ENCODE measurements at regions not wholly inside any gene's neighbourhood (a gene's known extent, or its start where the extent isn't known, plus 50 kb on each side); places are given as distances from the start of the nearest gene placed in this dataset.

DNA sequence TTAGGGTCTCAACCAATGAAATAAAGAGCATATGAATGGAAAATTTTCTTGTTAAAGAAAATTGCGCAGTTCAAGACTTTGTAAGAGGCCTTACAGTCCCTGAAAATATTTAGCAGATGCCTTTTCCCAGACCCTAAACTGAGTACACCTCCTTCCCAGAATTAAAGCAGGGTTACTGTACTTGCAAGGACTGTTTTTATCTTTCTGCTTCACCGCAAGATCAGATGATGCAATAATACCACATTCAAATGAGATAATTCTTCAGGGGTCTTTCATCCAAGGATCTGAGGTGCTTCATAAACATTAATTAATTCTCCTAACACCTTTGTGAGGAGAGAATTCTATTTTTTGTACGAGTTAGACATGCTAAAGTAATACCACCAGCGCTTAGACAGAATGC is 1071.8 kb upstream of the PIK3C3 start:
- Mint-ChIP-seq H3K4me1 (no peaks in the 10 kb centered on the region), H3K36me3 (no peaks in the 10 kb centered on the region), H3K27ac (no peak overlapping the region), H3K27me3 (no peaks in the 10 kb centered on the region), H3K9me3 (peaks cover 5 to 19% (median 8%) of the 10 kb centered on the region in 5 donors), H3K4me3 (no peak overlapping the region)
- H3K36me3 ChIP-seq (ENCODE audit: insufficient read depth, low read length), result no peaks in the 10 kb centered on the region
- H3K4me1 ChIP-seq (ENCODE audit: insufficient read depth, low read length), result no peaks in the 10 kb centered on the region
- ChIA-PET CTCF (no interaction called here), POLR2A (no interaction called here)
- H3K27ac ChIP-seq (ENCODE audit: low read depth, low read length), result no peak overlapping the region
- DNase-seq, result no peak
- no peaks in the 10 kb centered on the region for H3K9me3 ChIP-seq (ENCODE audit: low read length)
- H3K4me3 ChIP-seq (ENCODE audit: low read length), result no peak overlapping the region
- H3K27me3 ChIP-seq (ENCODE audit: insufficient read depth, low read length, poor library complexity, severe bottlenecking), result no peaks in the 10 kb centered on the region

GRCh38 chr18:40882468-40882867 is 1072.6 kb upstream of the PIK3C3 start:
- H3K27me3 Mint-ChIP-seq, result no peaks in the 10 kb centered on the region
- ChIA-PET POLR2A (no interaction called here), CTCF (no interaction called here)
- peaks cover 5 to 27% (median 12%) of the 10 kb centered on the region in 5 donors for H3K9me3 Mint-ChIP-seq
- no peaks in the 10 kb centered on the region for H3K9me3 ChIP-seq (ENCODE audit: low read length)
- H3K27ac Mint-ChIP-seq, result no peak overlapping the region
- H3K36me3 ChIP-seq (ENCODE audit: insufficient read depth, low read length), result no peaks in the 10 kb centered on the region
- no peaks in the 10 kb centered on the region for H3K4me1 ChIP-seq (ENCODE audit: insufficient read depth, low read length)
- no peak overlapping the region for H3K4me3 ChIP-seq (ENCODE audit: low read length)
- H3K4me3 Mint-ChIP-seq, result no peak overlapping the region
- H3K27me3 ChIP-seq (ENCODE audit: insufficient read depth, low read length, poor library complexity, severe bottlenecking), result no peaks in the 10 kb centered on the region
- no peak overlapping the region for H3K27ac ChIP-seq (ENCODE audit: low read depth, low read length)
- no peak for DNase-seq
- no peaks in the 10 kb centered on the region for H3K4me1 Mint-ChIP-seq
- no peaks in the 10 kb centered on the region for H3K36me3 Mint-ChIP-seq

- Mint-ChIP-seq H3K4me3 (no peak overlapping the region), H3K27me3 (no peaks in the 10 kb centered on the region), H3K9me3 (peaks cover 6 to 25% (median 9%) of the 10 kb centered on the region in 5 donors), H3K27ac (no peak overlapping the region), H3K36me3 (no peaks in the 10 kb centered on the region), H3K4me1 (no peaks in the 10 kb centered on the region)
- Histone ChIP-seq H3K36me3 (ENCODE audit: insufficient read depth, low read length) (no peaks in the 10 kb centered on the region), H3K27ac (ENCODE audit: low read depth, low read length) (no peak overlapping the region), H3K4me3 (ENCODE audit: low read length) (no peak overlapping the region), H3K27me3 (ENCODE audit: insufficient read depth, low read length, poor library complexity, severe bottlenecking) (no peaks in the 10 kb centered on the region), H3K9me3 (ENCODE audit: low read length) (no peaks in the 10 kb centered on the region), H3K4me1 (ENCODE audit: insufficient read depth, low read length) (no peaks in the 10 kb centered on the region)
- DNase-seq, result no peak
- ChIA-PET CTCF (no interaction called here), POLR2A (no interaction called here)
Observed at GRCh38 chr18:40878371-40878770, 1076.7 kb upstream of the PIK3C3 start.

- Mint-ChIP-seq H3K4me1 (no peaks in the 10 kb centered on the region), H3K27ac (no peak overlapping the region)
Observed at GRCh38 chr18:40877096-40877495, 1077.9 kb upstream of the PIK3C3 start.

DNA sequence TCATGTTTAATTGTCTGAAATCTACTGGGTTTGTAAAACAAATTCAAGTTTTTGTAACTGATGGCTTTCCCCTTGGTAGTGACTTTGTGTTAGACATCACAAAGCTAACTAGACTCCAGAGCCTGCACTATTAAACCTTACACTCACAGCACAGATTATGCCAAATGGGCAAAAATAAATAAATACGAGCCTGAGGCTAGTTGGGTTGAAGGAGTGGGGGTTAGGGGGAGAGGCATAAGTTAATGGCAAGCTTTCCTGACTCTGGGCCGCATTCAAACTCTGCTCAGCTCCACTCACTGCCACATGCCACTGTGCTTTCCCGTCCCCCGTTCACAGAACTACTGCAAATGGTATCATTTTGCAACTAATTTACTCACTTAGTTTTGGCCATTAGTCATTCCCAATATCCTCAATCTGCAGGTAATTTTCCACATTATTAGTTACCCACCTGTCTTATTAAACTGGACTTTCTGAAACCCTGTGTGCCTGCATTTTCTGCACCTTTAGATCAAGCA is 1079.9 kb upstream of the PIK3C3 start:
- Mint-ChIP-seq H3K27ac (no peak overlapping the region), H3K4me1 (no peaks in the 10 kb centered on the region), H3K9me3 (peaks cover 2 to 33% (median 12%) of the 10 kb centered on the region in 5 donors), H3K36me3 (no peaks in the 10 kb centered on the region), H3K4me3 (no peak overlapping the region), H3K27me3 (no peaks in the 10 kb centered on the region)
- H3K4me1 ChIP-seq (ENCODE audit: insufficient read depth, low read length), result no peaks in the 10 kb centered on the region
- no peaks in the 10 kb centered on the region for H3K27me3 ChIP-seq (ENCODE audit: insufficient read depth, low read length, poor library complexity, severe bottlenecking)
- H3K4me3 ChIP-seq (ENCODE audit: low read length), result no peak overlapping the region
- H3K36me3 ChIP-seq (ENCODE audit: insufficient read depth, low read length), result no peaks in the 10 kb centered on the region
- no peaks in the 10 kb centered on the region for H3K9me3 ChIP-seq (ENCODE audit: low read length)
- no peak for DNase-seq
- ChIA-PET CTCF (no interaction called here), POLR2A (no interaction called here)
- no peak overlapping the region for H3K27ac ChIP-seq (ENCODE audit: low read depth, low read length)

More at GRCh38 chr18:40877096-40877495, 1077.9 kb upstream of the PIK3C3 start:
- H3K9me3 Mint-ChIP-seq, result peaks cover 4 to 25% (median 6%) of the 10 kb centered on the region in 5 donors
- no peaks in the 10 kb centered on the region for H3K27me3 ChIP-seq (ENCODE audit: insufficient read depth, low read length, poor library complexity, severe bottlenecking)
- DNase-seq, result no peak
- H3K4me1 ChIP-seq (ENCODE audit: insufficient read depth, low read length), result no peaks in the 10 kb centered on the region
- no peaks in the 10 kb centered on the region for H3K36me3 Mint-ChIP-seq
- POLR2A ChIA-PET, result no interaction called here
- no peaks in the 10 kb centered on the region for H3K36me3 ChIP-seq (ENCODE audit: insufficient read depth, low read length)
- no peak overlapping the region for H3K4me3 Mint-ChIP-seq
- H3K4me3 ChIP-seq (ENCODE audit: low read length), result no peak overlapping the region
- CTCF ChIA-PET, result no interaction called here
- H3K27ac ChIP-seq (ENCODE audit: low read depth, low read length), result no peak overlapping the region
- no peaks in the 10 kb centered on the region for H3K27me3 Mint-ChIP-seq
- H3K9me3 ChIP-seq (ENCODE audit: low read length), result no peaks in the 10 kb centered on the region

GRCh38 chr18:40874233-40874632 is 1080.8 kb upstream of the PIK3C3 start:
- H3K4me3 Mint-ChIP-seq, result no peak overlapping the region
- POLR2A ChIA-PET, result no interaction called here
- CTCF ChIA-PET, result no interaction called here
- H3K4me1 Mint-ChIP-seq, result no peaks in the 10 kb centered on the region
- H3K27me3 ChIP-seq (ENCODE audit: insufficient read depth, low read length, poor library complexity, severe bottlenecking), result no peaks in the 10 kb centered on the region
- peaks cover 2 to 35% (median 14%) of the 10 kb centered on the region in 5 donors for H3K9me3 Mint-ChIP-seq
- no peaks in the 10 kb centered on the region for H3K4me1 ChIP-seq (ENCODE audit: insufficient read depth, low read length)
- H3K9me3 ChIP-seq (ENCODE audit: low read length), result no peaks in the 10 kb centered on the region
- no peak overlapping the region for H3K4me3 ChIP-seq (ENCODE audit: low read length)
- DNase-seq, result no peak
- no peak overlapping the region for H3K27ac Mint-ChIP-seq
- no peaks in the 10 kb centered on the region for H3K36me3 ChIP-seq (ENCODE audit: insufficient read depth, low read length)
- no peaks in the 10 kb centered on the region for H3K27me3 Mint-ChIP-seq
- H3K27ac ChIP-seq (ENCODE audit: low read depth, low read length), result no peak overlapping the region
- H3K36me3 Mint-ChIP-seq, result no peaks in the 10 kb centered on the region

- Mint-ChIP-seq H3K36me3 (no peaks in the 10 kb centered on the region), H3K4me1 (no peaks in the 10 kb centered on the region), H3K4me3 (no peak overlapping the region), H3K27me3 (no peaks in the 10 kb centered on the region), H3K27ac (no peak overlapping the region), H3K9me3 (peaks cover 7 to 34% (median 24%) of the 10 kb centered on the region in 5 donors)
- ChIA-PET POLR2A (no interaction called here), CTCF (no interaction called here)
- H3K27ac ChIP-seq (ENCODE audit: low read depth, low read length), result no peak overlapping the region
- H3K9me3 ChIP-seq (ENCODE audit: low read length), result no peaks in the 10 kb centered on the region
- H3K4me3 ChIP-seq (ENCODE audit: low read length), result no peak overlapping the region
- H3K27me3 ChIP-seq (ENCODE audit: insufficient read depth, low read length, poor library complexity, severe bottlenecking), result no peaks in the 10 kb centered on the region
- no peak for DNase-seq
- no peaks in the 10 kb centered on the region for H3K36me3 ChIP-seq (ENCODE audit: insufficient read depth, low read length)
- no peaks in the 10 kb centered on the region for H3K4me1 ChIP-seq (ENCODE audit: insufficient read depth, low read length)
Observed at GRCh38 chr18:40868110-40868858, 1086.8 kb upstream of the PIK3C3 start.

DNA sequence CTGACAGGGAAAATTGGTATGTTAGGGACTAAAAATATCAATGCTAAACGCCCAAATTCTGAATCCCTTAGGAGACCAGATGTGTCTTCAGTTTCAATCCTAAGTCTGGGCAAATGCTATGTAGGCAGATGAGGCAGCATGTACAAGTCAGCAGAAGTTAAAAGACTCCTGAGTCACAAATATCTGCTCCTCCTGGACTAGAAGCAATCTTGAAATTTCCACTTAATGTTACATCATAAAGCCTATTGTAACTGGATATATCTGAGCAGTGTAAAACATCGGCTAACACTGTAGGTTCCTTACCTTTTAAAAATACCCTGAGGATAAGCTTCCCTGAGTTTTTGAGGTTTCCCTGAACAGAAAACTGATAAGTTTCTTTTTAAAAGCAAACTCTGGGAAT is 1087.6 kb upstream of the PIK3C3 start:
- H3K36me3 Mint-ChIP-seq, result no peaks in the 10 kb centered on the region
- Histone ChIP-seq H3K4me3 (ENCODE audit: low read length) (no peak overlapping the region), H3K27me3 (ENCODE audit: insufficient read depth, low read length, poor library complexity, severe bottlenecking) (no peaks in the 10 kb centered on the region), H3K9me3 (ENCODE audit: low read length) (no peaks in the 10 kb centered on the region), H3K36me3 (ENCODE audit: insufficient read depth, low read length) (no peaks in the 10 kb centered on the region), H3K27ac (ENCODE audit: low read depth, low read length) (no peak overlapping the region), H3K4me1 (ENCODE audit: insufficient read depth, low read length) (no peaks in the 10 kb centered on the region)
- CTCF ChIA-PET, result no interaction called here
- H3K4me3 Mint-ChIP-seq, result no peak overlapping the region
- peaks cover 7 to 36% (median 24%) of the 10 kb centered on the region in 5 donors for H3K9me3 Mint-ChIP-seq
- no peak overlapping the region for H3K27ac Mint-ChIP-seq
- no peaks in the 10 kb centered on the region for H3K4me1 Mint-ChIP-seq
- H3K27me3 Mint-ChIP-seq, result no peaks in the 10 kb centered on the region
- no peak for DNase-seq
- POLR2A ChIA-PET, result no interaction called here

Data from CD8-positive, alpha-beta memory T cell (primary cell).